NB4 (cell line): ENCODE measurements at regions not wholly inside any gene's neighbourhood (a gene's known extent, or its start where the extent isn't known, plus 50 kb on each side); places are given as distances from the start of the nearest gene placed in this dataset.

ENCODE experiments used
- POLR2A ChIP-seq: IDR thresholded peaks from 2 replicates; pipeline ENCODE4 v1.6.1; 2011; ENCODE audit warnings: mild to moderate bottlenecking; ENCODE audit not compliant: insufficient read length; ENCODE audit errors: extremely low read depth
- TF ChIP-seq, protein P1 (sequence below): IDR thresholded peaks from one replicate; pipeline ENCODE4 v1.5.1; 2012; ENCODE audit warnings: low read depth, low read length

DNA sequence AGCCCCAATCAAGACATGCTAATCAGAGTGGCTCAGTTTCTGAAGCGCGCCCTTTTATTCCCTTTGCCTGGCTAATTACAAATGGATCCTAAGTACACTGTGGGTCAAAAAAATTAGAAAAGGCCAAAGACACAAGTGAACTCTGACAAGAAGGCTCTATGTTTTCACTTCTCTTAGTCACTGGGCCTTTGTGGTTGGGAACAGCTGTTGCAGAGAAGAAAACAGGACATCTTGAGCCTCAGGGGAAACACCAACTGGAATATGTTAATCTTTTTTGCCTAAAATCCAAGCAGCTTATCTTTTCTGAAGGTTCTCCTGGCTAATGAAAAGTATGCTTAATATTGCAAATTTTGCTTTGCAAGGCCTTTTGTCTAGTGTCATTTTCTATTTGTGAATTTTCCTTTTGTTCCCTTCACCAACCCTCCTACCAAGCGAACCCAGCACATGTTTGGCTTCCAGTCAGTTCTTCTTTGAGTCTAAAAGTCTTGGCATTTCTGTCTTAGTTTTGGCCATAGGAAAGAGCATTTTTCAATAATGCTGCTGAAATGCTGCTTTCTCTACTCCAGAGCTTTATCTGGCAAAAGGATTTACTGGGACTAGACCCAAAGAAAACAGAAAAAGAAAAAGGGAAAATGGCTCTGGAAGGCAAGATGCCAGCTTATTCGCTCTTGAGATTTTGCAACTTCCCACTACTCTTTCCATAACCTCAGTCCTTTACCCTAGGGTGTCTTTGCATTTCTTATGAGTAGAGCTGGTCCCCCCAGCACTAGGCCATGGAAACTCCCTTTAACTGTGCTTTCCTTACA lies 440.2 kb upstream of the ST6GAL2 start:
- TF ChIP-seq, protein P1, sequence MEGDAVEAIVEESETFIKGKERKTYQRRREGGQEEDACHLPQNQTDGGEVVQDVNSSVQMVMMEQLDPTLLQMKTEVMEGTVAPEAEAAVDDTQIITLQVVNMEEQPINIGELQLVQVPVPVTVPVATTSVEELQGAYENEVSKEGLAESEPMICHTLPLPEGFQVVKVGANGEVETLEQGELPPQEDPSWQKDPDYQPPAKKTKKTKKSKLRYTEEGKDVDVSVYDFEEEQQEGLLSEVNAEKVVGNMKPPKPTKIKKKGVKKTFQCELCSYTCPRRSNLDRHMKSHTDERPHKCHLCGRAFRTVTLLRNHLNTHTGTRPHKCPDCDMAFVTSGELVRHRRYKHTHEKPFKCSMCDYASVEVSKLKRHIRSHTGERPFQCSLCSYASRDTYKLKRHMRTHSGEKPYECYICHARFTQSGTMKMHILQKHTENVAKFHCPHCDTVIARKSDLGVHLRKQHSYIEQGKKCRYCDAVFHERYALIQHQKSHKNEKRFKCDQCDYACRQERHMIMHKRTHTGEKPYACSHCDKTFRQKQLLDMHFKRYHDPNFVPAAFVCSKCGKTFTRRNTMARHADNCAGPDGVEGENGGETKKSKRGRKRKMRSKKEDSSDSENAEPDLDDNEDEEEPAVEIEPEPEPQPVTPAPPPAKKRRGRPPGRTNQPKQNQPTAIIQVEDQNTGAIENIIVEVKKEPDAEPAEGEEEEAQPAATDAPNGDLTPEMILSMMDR: no peak
- TF ChIP-seq POLR2A: no peak
